Ammon's horn (tissue), 1 donor: ENCODE measurements at regions not wholly inside any gene's neighbourhood (a gene's known extent, or its start where the extent isn't known, plus 50 kb on each side); places are given as distances from the start of the nearest gene placed in this dataset.
"Not testable (repeated sequence)": the region's sequence is repeated elsewhere in the genome, so short reads cannot be mapped to it uniquely, and the experiment has no call there.

ENCODE experiments used
- DNase-seq: peaks from one replicate; pipeline ENCODE4 v3.0.0-alpha.2; 2016; ENCODE audit warnings: low spot score

- no peak for DNase-seq
Measured at GRCh38 chr3:72176537-72177041, 391.6 kb upstream of the PROK2 start.

- DNase-seq, result no peak
Measured at GRCh38 chr3:72175296-72175858, 390.4 kb upstream of the PROK2 start.

- DNase-seq, result no peak
Measured at GRCh38 chr3:72174890-72175289, 389.9 kb upstream of the PROK2 start.

GRCh38 chr3:72174040-72174439 lies 389.1 kb upstream of the PROK2 start:
- no peak for DNase-seq

- peak; percentile 84 for DNase-seq
Measured at GRCh38 chr3:72171946-72172345, 387.0 kb upstream of the PROK2 start.

- peak; percentile 87 for DNase-seq
Measured at GRCh38 chr3:72171463-72171881, 386.5 kb upstream of the PROK2 start.

- no peak for DNase-seq
Measured at GRCh38 chr3:72169561-72170472, 384.9 kb upstream of the PROK2 start.

GRCh38 chr3:72169120-72169519 lies 384.2 kb upstream of the PROK2 start:
- no peak for DNase-seq

- DNase-seq, result no peak
Measured at GRCh38 chr3:72165808-72166207, 380.9 kb upstream of the PROK2 start.

GRCh38 chr3:72165317-72165716 lies 380.4 kb upstream of the PROK2 start:
- no peak for DNase-seq

GRCh38 chr3:72164635-72164978 lies 379.7 kb upstream of the PROK2 start:
- DNase-seq, result no peak

GRCh38 chr3:72163809-72164634 lies 379.1 kb upstream of the PROK2 start:
- no peak for DNase-seq

- no peak for DNase-seq
Measured at GRCh38 chr3:72162649-72163184, 377.8 kb upstream of the PROK2 start.

GRCh38 chr3:72161881-72162595 lies 377.1 kb upstream of the PROK2 start:
- no peak for DNase-seq

- DNase-seq, result not testable (repeated sequence)
Measured at GRCh38 chr3:72161285-72161684, 376.3 kb upstream of the PROK2 start.

- no peak for DNase-seq
Measured at GRCh38 chr3:72160351-72160750, 375.4 kb upstream of the PROK2 start.

- DNase-seq, result no peak
Measured at GRCh38 chr3:72159487-72159886, 374.5 kb upstream of the PROK2 start.

- no peak for DNase-seq
Measured at GRCh38 chr3:72158639-72159326, 373.8 kb upstream of the PROK2 start.

GRCh38 chr3:72157748-72158638 lies 373.0 kb upstream of the PROK2 start:
- peak; percentile 43 for DNase-seq
